Gastrocnemius medialis (tissue), 4 donors: ENCODE measurements at regions not wholly inside any gene's neighbourhood (a gene's known extent, or its start where the extent isn't known, plus 50 kb on each side); places are given as distances from the start of the nearest gene placed in this dataset.

Source experiments
- ATAC-seq, 2 donors: fragments of 150-250 bp; one replicate each; pipeline ENCODE4 v1.9.1; 2016
- DNase-seq, 2 donors: peaks; one replicate each; pipeline ENCODE4 v3.0.0-alpha.2; 2019
- H3K27ac ChIP-seq, 4 donors: fragments of 200-600 bp; sonication (generic); 1 replicate in 1 of 4; 2 replicates in 3 of 4; pipeline ENCODE4 v1.5.1; 2016 to 2018; ENCODE audit warnings: mild to moderate bottlenecking in 2 of 4, moderate library complexity in 1 of 4
- H3K27me3 ChIP-seq, 3 donors: fragments of 200-600 bp; sonication (generic) in 2 of 3; 1 replicate in 1 of 3; 2 replicates in 2 of 3; pipeline versions ENCODE4 v1.5.1 to v1.6.0; 2016 to 2019; ENCODE audit warnings: mild to moderate bottlenecking in 1 of 3, moderate library complexity in 1 of 3
- H3K36me3 ChIP-seq, 2 donors: fragments of 200-600 bp; sonication (generic) in 1 of 2; one replicate each; pipeline ENCODE4 v1.5.1; 2017 to 2018
- H3K4me1 ChIP-seq, 2 donors: fragments of 200-600 bp; sonication (generic) in 1 of 2; one replicate each; pipeline ENCODE4 v1.5.1; 2016 to 2017; ENCODE audit warnings: mild to moderate bottlenecking in 2 of 2
- H3K4me3 ChIP-seq, 4 donors: fragments of 200-600 bp; sonication (generic) in 3 of 4; 1 replicate in 1 of 4; 2 replicates in 3 of 4; pipeline ENCODE4 v1.5.1; 2016 to 2019; ENCODE audit warnings: mild to moderate bottlenecking in 2 of 4
- H3K9me3 ChIP-seq, 3 donors: fragments of 200-600 bp; sonication (generic) in 2 of 3; 1 replicate in 1 of 3; 2 replicates in 2 of 3; pipeline ENCODE4 v1.5.1; 2016 to 2019
- CTCF ChIP-seq, 5 experiments: fragments of 450-650 bp in 3 of 5; fragments of 200-600 bp in 2 of 5; sonication (generic) in 2 of 5; IDR thresholded peaks in 4 of 5; conservative IDR thresholded peaks in 1 of 5; 1 replicate in 4 of 5; 2 replicates in 1 of 5; pipeline ENCODE4 v1.5.1; 2016 to 2019; ENCODE audit warnings: antibody characterized with exemption in 5 of 5, mild to moderate bottlenecking in 3 of 5, moderate library complexity in 3 of 5
- POLR2A ChIP-seq, 2 donors: fragments of 450-650 bp; IDR thresholded peaks; one replicate each; pipeline ENCODE4 v1.6.1; 2017; ENCODE audit warnings: antibody characterized with exemption in 2 of 2, mild to moderate bottlenecking in 2 of 2, moderate library complexity in 2 of 2
- in situ Hi-C, 4 donors: fragments of 200-750 bp; cut with MboI; loops; one replicate each; pipeline versions ENCODE4 v1.15.0 to v1.8.0; 2017; ENCODE audit warnings: low sequenced_read_pairs in 4 of 4
- intact Hi-C: fragments of 100-400 bp; cut with DNase I; formaldehyde crosslinking; loops from one replicate; pipeline ENCODE4 v1.15.1; 2023; ENCODE audit warnings: low total_unique reads

- no peaks in the 10 kb centered on the region for H3K36me3 ChIP-seq
- in situ Hi-C loops (no loop called here), intact Hi-C loops (no loop called here)
- TF ChIP-seq POLR2A (IDR thresholded peaks at IDR 0.05): no peak
- ATAC-seq: no peak
- H3K4me1 ChIP-seq: no peaks in the 10 kb centered on the region
- H3K4me3 ChIP-seq: no peak overlapping the region
- H3K27ac ChIP-seq: no peak overlapping the region
- no peaks in the 10 kb centered on the region for H3K9me3 ChIP-seq
- no peaks in the 10 kb centered on the region for H3K27me3 ChIP-seq
- no peak for DNase-seq
Measured at GRCh38 chr3:25259871-25260270, 168.2 kb upstream of the RARB start.

GRCh38 chr3:25262322-25262721 is 165.7 kb upstream of the RARB start:
- intact Hi-C loops (no loop called here), in situ Hi-C loops (no loop called here)
- ATAC-seq: no peak
- DNase-seq: no peak
- Histone ChIP-seq H3K9me3 (no peaks in the 10 kb centered on the region), H3K36me3 (no peaks in the 10 kb centered on the region), H3K4me1 (no peaks in the 10 kb centered on the region), H3K27ac (no peak overlapping the region), H3K4me3 (no peak overlapping the region), H3K27me3 (no peaks in the 10 kb centered on the region)
- TF ChIP-seq CTCF (IDR thresholded peaks at IDR 0.05 in 4 of 5, conservative IDR thresholded peaks at IDR 0.05 in 1 of 5) (no peak), POLR2A (IDR thresholded peaks at IDR 0.05) (no peak)

- no peak for DNase-seq
- no peaks in the 10 kb centered on the region for H3K4me1 ChIP-seq
- H3K9me3 ChIP-seq: no peaks in the 10 kb centered on the region
- in situ Hi-C loops (no loop called here), intact Hi-C loops (no loop called here)
- no peak overlapping the region for H3K27ac ChIP-seq
- TF ChIP-seq POLR2A (IDR thresholded peaks at IDR 0.05): no peak
- no peak for TF ChIP-seq CTCF (IDR thresholded peaks at IDR 0.05 in 4 of 5, conservative IDR thresholded peaks at IDR 0.05 in 1 of 5)
- H3K4me3 ChIP-seq: no peak overlapping the region
- no peaks in the 10 kb centered on the region for H3K27me3 ChIP-seq
- no peak for ATAC-seq
- no peaks in the 10 kb centered on the region for H3K36me3 ChIP-seq
Measured at GRCh38 chr3:25265284-25265683, 162.8 kb upstream of the RARB start.

GRCh38 chr3:25266677-25267076 is 161.4 kb upstream of the RARB start:
- no peak for TF ChIP-seq POLR2A (IDR thresholded peaks at IDR 0.05)
- TF ChIP-seq CTCF (IDR thresholded peaks at IDR 0.05 in 4 of 5, conservative IDR thresholded peaks at IDR 0.05 in 1 of 5): no peak
- H3K27me3 ChIP-seq: no peaks in the 10 kb centered on the region
- in situ Hi-C loops: no loop called here
- H3K4me3 ChIP-seq: no peak overlapping the region
- H3K27ac ChIP-seq: no peak overlapping the region
- ATAC-seq (no peak), DNase-seq (no peak)
- H3K4me1 ChIP-seq: no peaks in the 10 kb centered on the region
- intact Hi-C loops: no loop called here
- H3K36me3 ChIP-seq: no peaks in the 10 kb centered on the region
- H3K9me3 ChIP-seq: no peaks in the 10 kb centered on the region

- H3K9me3 ChIP-seq: no peaks in the 10 kb centered on the region
- TF ChIP-seq POLR2A (IDR thresholded peaks at IDR 0.05) (no peak), CTCF (IDR thresholded peaks at IDR 0.05 in 4 of 5, conservative IDR thresholded peaks at IDR 0.05 in 1 of 5) (no peak)
- no peaks in the 10 kb centered on the region for H3K36me3 ChIP-seq
- DNase-seq (no peak), ATAC-seq (no peak)
- no peak overlapping the region for H3K4me3 ChIP-seq
- no peaks in the 10 kb centered on the region for H3K27me3 ChIP-seq
- in situ Hi-C loops (no loop called here), intact Hi-C loops (no loop called here)
- H3K27ac ChIP-seq: no peak overlapping the region
- no peaks in the 10 kb centered on the region for H3K4me1 ChIP-seq
Measured at GRCh38 chr3:25272090-25272489, 156.0 kb upstream of the RARB start.
